SK-N-SH treated with all-trans-retinoic acid at 6 μM for 48 hours (cell line): ENCODE measurements at regions not wholly inside any gene's neighbourhood (a gene's known extent, or its start where the extent isn't known, plus 50 kb on each side); places are given as distances from the start of the nearest gene placed in this dataset.

ENCODE experiments used
- ATAC-seq: fragments of 200-7000 bp; cut with Tn5 transposase; 3 replicates; pipeline ENCODE4 v1.9.1; 2020; ENCODE audit warnings: mild to moderate bottlenecking, moderate library complexity
- ARNTL ChIP-seq: fragments of 450-650 bp; formaldehyde crosslinking; IDR thresholded peaks from 2 replicates; pipeline ENCODE4 v1.5.0; 2020; ENCODE audit warnings: low read depth, mild to moderate bottlenecking, moderate library complexity, borderline replicate concordance
- CSDC2 ChIP-seq: fragments of 250-450 bp; sonication (Bioruptor Pico); IDR thresholded peaks from 2 replicates; pipeline ENCODE4 v1.5.0; 2020; ENCODE audit warnings: mild to moderate bottlenecking, moderate library complexity
- CSRNP3 ChIP-seq: fragments of 250-450 bp; sonication (Bioruptor Pico); IDR thresholded peaks from 2 replicates; pipeline ENCODE4 v1.5.1; 2021; ENCODE audit warnings: mild to moderate bottlenecking, moderate library complexity
- ESRRG ChIP-seq: fragments of 250-450 bp; sonication (Bioruptor Pico); IDR thresholded peaks from 2 replicates; pipeline ENCODE4 v1.6.1; 2021; ENCODE audit warnings: mild to moderate bottlenecking
- GLIS3 ChIP-seq: fragments of 250-450 bp; sonication (Bioruptor Pico); IDR thresholded peaks from 2 replicates; pipeline ENCODE4 v1.5.0; 2020; ENCODE audit warnings: mild to moderate bottlenecking, moderate library complexity
- ISL1 ChIP-seq: fragments of 250-450 bp; sonication (Bioruptor Pico); IDR thresholded peaks from 2 replicates; pipeline ENCODE4 v2.1.2; 2022; ENCODE audit warnings: mild to moderate bottlenecking, moderate library complexity
- OSR1 ChIP-seq: fragments of 250-450 bp; sonication (Bioruptor Pico); IDR thresholded peaks from 2 replicates; pipeline ENCODE4 v1.8.0; 2022; ENCODE audit warnings: moderate library complexity, mild to moderate bottlenecking, inconsistent platforms
- POU6F1 ChIP-seq: fragments of 250-450 bp; sonication (Bioruptor Pico); IDR thresholded peaks from 2 replicates; pipeline ENCODE4 v1.8.0; 2021; ENCODE audit warnings: low read depth, mild to moderate bottlenecking, moderate library complexity, borderline replicate concordance
- PPARA ChIP-seq: fragments of 250-450 bp; sonication (Bioruptor Pico); IDR thresholded peaks from 2 replicates; pipeline ENCODE4 v1.5.0; 2020; ENCODE audit warnings: mild to moderate bottlenecking, borderline replicate concordance
- RARB ChIP-seq: fragments of 250-450 bp; sonication (Bioruptor Pico); IDR thresholded peaks from 2 replicates; pipeline ENCODE4 v1.8.0; 2021; ENCODE audit warnings: mild to moderate bottlenecking, moderate library complexity
- SNAI2 ChIP-seq: fragments of 250-450 bp; sonication (Bioruptor Pico); IDR thresholded peaks from 2 replicates; pipeline ENCODE4 v1.5.0; 2020; ENCODE audit warnings: mild to moderate bottlenecking, moderate library complexity
- TCF4 ChIP-seq: fragments of 250-450 bp; sonication (Bioruptor Pico); IDR thresholded peaks from 2 replicates; pipeline ENCODE4 v1.8.0; 2021; ENCODE audit warnings: mild to moderate bottlenecking, moderate library complexity, borderline replicate concordance
- ZC3H10 ChIP-seq: fragments of 250-450 bp; sonication (Bioruptor Pico); IDR thresholded peaks from 2 replicates; pipeline ENCODE4 v1.5.1; 2021; ENCODE audit warnings: mild to moderate bottlenecking, moderate library complexity
- ZFP30 ChIP-seq: fragments of 450-650 bp; formaldehyde crosslinking; IDR thresholded peaks from 2 replicates; pipeline ENCODE4 v1.5.0; 2022; ENCODE audit warnings: mild to moderate bottlenecking, moderate library complexity
- ZNF565 ChIP-seq: fragments of 450-650 bp; formaldehyde crosslinking; conservative IDR thresholded peaks from 2 replicates; pipeline ENCODE4 v1.5.0; 2020; ENCODE audit warnings: low read depth, mild to moderate bottlenecking, moderate library complexity
- ZNF70 ChIP-seq: fragments of 450-650 bp; formaldehyde crosslinking; IDR thresholded peaks from 2 replicates; pipeline ENCODE4 v1.5.0; 2020; ENCODE audit warnings: mild to moderate bottlenecking, moderate library complexity
- ZNF8 ChIP-seq: fragments of 450-650 bp; formaldehyde crosslinking; IDR thresholded peaks from 2 replicates; pipeline ENCODE4 v1.5.0; 2020; ENCODE audit warnings: mild to moderate bottlenecking, moderate library complexity
- TF ChIP-seq, protein P1 (sequence below): fragments of 250-450 bp; sonication (Bioruptor Pico); IDR thresholded peaks from 2 replicates; pipeline ENCODE4 v1.5.0; 2020; ENCODE audit warnings: mild to moderate bottlenecking, moderate library complexity
- TF ChIP-seq, protein P2 (sequence below): fragments of 250-450 bp; sonication (Bioruptor Pico); IDR thresholded peaks from 2 replicates; pipeline ENCODE4 v1.5.1; 2020; ENCODE audit warnings: low read depth, mild to moderate bottlenecking, moderate library complexity

DNA sequence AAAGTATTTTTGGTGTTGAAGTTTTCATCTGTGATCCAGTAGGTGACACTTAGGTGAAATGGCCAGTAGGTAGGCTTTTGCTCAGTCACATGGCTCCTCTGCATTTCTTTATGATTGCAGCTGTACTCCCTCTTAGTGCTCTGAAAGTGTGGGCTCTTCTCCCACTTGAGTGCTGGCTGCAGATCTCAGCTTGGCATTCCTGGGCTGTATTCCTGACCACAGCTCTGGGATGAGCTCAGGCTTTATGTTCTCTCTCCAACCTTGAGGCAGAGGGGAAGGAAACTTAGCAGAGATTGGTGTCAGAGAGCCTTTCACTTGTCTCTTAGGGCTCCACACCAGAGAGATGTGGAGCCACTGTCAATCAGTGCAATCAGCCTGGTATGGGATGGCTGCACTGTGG lies 254.3 kb downstream of the NDFIP2 start:
- no peak for ATAC-seq
- no peak for TF ChIP-seq ZNF565 (CRISPR knock-in tag)
- TF ChIP-seq CSRNP3 (CRISPR knock-in tag) = no peak
- no peak for TF ChIP-seq PPARA (CRISPR knock-in tag)
- TF ChIP-seq ZNF8 = no peak
- TF ChIP-seq ESRRG (CRISPR knock-in tag) = no peak

DNA sequence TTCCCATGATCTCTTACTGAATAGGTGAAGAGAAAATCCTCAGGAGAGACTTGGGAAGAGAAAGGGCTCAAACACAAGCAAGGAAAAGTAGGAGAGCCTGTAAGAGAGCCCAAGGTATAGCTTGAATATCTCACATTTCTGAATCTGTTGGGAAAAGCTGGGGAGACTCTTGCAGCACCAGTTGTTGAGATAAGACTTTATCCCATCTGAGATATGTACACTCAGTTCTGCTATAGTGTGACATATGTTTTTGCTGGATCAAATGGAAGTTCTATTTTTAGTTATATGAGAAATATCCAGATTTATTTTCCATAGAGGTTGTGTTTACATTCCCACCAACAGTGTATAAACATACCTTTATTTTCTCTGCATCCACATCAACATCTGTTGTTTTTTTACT lies 246.1 kb downstream of the NDFIP2 start:
- ATAC-seq = no peak
- TF ChIP-seq ZNF70 (CRISPR knock-in tag) = no peak
- TF ChIP-seq PPARA (CRISPR knock-in tag) = no peak
- no peak for TF ChIP-seq GLIS3 (CRISPR knock-in tag)
- no peak for TF ChIP-seq RARB (CRISPR knock-in tag)
- TF ChIP-seq, protein P1, sequence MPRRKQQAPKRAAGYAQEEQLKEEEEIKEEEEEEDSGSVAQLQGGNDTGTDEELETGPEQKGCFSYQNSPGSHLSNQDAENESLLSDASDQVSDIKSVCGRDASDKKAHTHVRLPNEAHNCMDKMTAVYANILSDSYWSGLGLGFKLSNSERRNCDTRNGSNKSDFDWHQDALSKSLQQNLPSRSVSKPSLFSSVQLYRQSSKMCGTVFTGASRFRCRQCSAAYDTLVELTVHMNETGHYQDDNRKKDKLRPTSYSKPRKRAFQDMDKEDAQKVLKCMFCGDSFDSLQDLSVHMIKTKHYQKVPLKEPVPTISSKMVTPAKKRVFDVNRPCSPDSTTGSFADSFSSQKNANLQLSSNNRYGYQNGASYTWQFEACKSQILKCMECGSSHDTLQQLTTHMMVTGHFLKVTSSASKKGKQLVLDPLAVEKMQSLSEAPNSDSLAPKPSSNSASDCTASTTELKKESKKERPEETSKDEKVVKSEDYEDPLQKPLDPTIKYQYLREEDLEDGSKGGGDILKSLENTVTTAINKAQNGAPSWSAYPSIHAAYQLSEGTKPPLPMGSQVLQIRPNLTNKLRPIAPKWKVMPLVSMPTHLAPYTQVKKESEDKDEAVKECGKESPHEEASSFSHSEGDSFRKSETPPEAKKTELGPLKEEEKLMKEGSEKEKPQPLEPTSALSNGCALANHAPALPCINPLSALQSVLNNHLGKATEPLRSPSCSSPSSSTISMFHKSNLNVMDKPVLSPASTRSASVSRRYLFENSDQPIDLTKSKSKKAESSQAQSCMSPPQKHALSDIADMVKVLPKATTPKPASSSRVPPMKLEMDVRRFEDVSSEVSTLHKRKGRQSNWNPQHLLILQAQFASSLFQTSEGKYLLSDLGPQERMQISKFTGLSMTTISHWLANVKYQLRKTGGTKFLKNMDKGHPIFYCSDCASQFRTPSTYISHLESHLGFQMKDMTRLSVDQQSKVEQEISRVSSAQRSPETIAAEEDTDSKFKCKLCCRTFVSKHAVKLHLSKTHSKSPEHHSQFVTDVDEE (CRISPR knock-in tag) = no peak
- TF ChIP-seq, protein P2, sequence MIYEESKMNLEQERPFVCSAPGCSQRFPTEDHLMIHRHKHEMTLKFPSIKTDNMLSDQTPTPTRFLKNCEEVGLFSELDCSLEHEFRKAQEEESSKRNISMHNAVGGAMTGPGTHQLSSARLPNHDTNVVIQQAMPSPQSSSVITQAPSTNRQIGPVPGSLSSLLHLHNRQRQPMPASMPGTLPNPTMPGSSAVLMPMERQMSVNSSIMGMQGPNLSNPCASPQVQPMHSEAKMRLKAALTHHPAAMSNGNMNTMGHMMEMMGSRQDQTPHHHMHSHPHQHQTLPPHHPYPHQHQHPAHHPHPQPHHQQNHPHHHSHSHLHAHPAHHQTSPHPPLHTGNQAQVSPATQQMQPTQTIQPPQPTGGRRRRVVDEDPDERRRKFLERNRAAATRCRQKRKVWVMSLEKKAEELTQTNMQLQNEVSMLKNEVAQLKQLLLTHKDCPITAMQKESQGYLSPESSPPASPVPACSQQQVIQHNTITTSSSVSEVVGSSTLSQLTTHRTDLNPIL (CRISPR knock-in tag) = no peak
- TF ChIP-seq ZNF565 (CRISPR knock-in tag) = no peak
- no peak for TF ChIP-seq POU6F1 (CRISPR knock-in tag)
- TF ChIP-seq CSRNP3 (CRISPR knock-in tag) = no peak
- no peak for TF ChIP-seq OSR1 (CRISPR knock-in tag)

GRCh38 chr13:79725841-79726240 lies 244.9 kb downstream of the NDFIP2 start:
- TF ChIP-seq OSR1 (CRISPR knock-in tag) (no peak), TCF4 (CRISPR knock-in tag) (peak; percentile 79), ISL1 (CRISPR knock-in tag) (peak; percentile 72)
- ATAC-seq = peak; percentile 44; the same call in 2 of the 3 replicates

DNA sequence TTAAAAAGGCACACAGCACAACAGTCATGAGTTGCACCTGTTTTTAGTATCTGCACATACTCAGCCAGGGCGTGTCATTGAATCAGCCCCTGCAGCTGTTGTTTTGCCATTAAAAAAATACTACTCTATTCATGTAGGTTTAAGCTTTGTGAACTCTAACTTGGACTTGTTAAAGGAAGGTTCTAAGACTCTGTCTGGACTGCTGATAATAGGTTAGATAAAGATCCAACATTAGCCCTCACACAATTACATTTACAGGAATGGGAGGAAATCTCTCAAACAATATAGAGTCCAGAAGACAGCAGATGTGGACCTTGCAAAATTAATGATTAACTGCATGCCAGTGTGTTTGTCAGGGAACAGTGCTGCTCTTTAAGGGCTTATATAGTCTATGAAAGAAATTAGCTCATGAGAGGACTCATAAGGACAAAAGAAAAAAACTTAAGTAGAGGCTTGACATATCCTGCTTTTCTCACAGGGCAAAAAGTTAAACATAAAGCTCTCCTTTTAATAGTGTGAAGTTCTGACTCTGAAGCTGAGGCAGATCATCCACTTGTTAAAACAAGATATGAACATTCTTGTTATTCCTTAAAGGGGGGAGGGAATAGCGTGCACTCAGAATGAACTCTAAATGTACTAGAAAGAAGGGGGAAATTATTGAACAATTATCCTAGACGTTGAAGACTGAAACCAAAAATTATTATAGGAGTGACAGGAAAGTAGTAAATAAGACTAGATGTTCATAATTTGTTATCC lies 243.6 kb downstream of the NDFIP2 start:
- peak; percentile 37; the same call in 1 of the 3 replicates for ATAC-seq
- TF ChIP-seq ZNF565 (CRISPR knock-in tag) = no peak
- TF ChIP-seq CSDC2 (CRISPR knock-in tag) = no peak

DNA sequence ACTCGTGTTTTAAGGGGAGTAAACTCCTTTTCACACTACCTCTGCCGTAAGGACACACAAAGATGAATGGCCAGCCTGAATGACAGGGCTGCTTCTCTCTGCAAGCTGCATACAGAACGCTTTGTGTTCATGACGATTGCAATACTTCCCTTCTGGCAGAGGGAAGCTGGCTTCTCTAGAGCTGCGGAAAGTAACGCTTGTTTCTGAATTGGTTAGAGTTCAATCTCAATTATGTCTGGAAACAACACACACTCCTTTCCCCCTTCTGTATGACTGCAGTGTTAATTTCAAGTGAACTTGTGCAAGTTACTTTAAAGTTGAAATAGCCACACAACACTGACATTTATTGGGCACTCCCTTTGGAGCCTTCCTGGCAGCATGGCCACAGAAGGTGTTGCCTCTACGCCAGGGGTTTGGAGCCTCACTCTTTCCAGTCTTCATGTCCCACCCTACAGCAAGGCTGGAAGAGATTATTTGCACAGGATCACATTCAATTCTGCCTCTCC lies 242.6 kb downstream of the NDFIP2 start:
- TF ChIP-seq ARNTL (CRISPR knock-in tag) (no peak), ZC3H10 (no peak), SNAI2 (CRISPR knock-in tag) (no peak), CSRNP3 (CRISPR knock-in tag) (no peak), ZFP30 (CRISPR knock-in tag) (no peak), ZNF70 (CRISPR knock-in tag) (no peak), GLIS3 (CRISPR knock-in tag) (no peak), ZNF565 (CRISPR knock-in tag) (no peak), ISL1 (CRISPR knock-in tag) (no peak)
- TF ChIP-seq, all 23 proteins: peak for 0
- no peak for ATAC-seq
